SK-N-SH (cell line): ENCODE measurements at regions not wholly inside any gene's neighbourhood (a gene's known extent, or its start where the extent isn't known, plus 50 kb on each side); places are given as distances from the start of the nearest gene placed in this dataset.

Experiments
- CTCF ChIA-PET: fragments of 300-600, 350-600 bp; formaldehyde crosslinking; extraction: SDS; loops from one replicate; lab custom pipeline; 2021; lab: Yijun Ruan, JAX
- POLR2A ChIA-PET: fragments of 350-600 bp; sonication (Branson Sonifier 250); formaldehyde crosslinking; extraction: SDS; loops from one replicate; lab custom pipeline; 2020; ENCODE audit warnings: antibody characterized with exemption, inconsistent platforms; lab: Yijun Ruan, JAX
- DNase-seq: peaks from one replicate; pipeline ENCODE4 v3.0.0; 2012
- H2AFZ ChIP-seq: fragments of 200-600 bp; sonication (generic); 2 replicates; pipeline ENCODE4 v1.8.1; 2016; ENCODE audit warnings: antibody characterized with exemption, mild to moderate bottlenecking, low read depth
- H3F3A ChIP-seq: fragments of 200-600 bp; sonication (generic); replicated peaks from 2 replicates; pipeline ENCODE3; 2016; ENCODE audit warnings: antibody characterized with exemption, mild to moderate bottlenecking; ENCODE audit not compliant: insufficient read depth
- H3K27ac ChIP-seq, 2 experiments: fragments of 200-500 bp in 1 of 2; fragments of 200-600 bp in 1 of 2; sonication (Bioruptor generic) in 1 of 2; sonication (generic), shearing (Covaris generic) in 1 of 2; 2 replicates each; pipeline versions ENCODE4 v1.5.1 to v1.6.1; 2014 to 2016; ENCODE audit warnings: low read depth in 2 of 2, inconsistent platforms in 1 of 2, low read length in 1 of 2, mild to moderate bottlenecking in 1 of 2, mixed read lengths in 1 of 2
- H3K27me3 ChIP-seq: fragments of 200-600 bp; sonication (generic), shearing (Covaris generic); 2 replicates; pipeline ENCODE4 v1.6.1; 2016; ENCODE audit warnings: mixed run types; ENCODE audit not compliant: insufficient read depth
- H3K36me3 ChIP-seq, 2 experiments: fragments of 200-500 bp in 1 of 2; fragments of 200-600 bp in 1 of 2; sonication (Bioruptor generic) in 1 of 2; sonication (generic) in 1 of 2; replicated peaks in 1 of 2; 2 replicates each; pipeline versions ENCODE3 to v1.5.1; 2014 to 2016; ENCODE audit warnings: low read length in 1 of 2, mild to moderate bottlenecking in 1 of 2; ENCODE audit not compliant: insufficient read depth in 2 of 2, control insufficient read depth in 1 of 2
- H3K4me1 ChIP-seq, 2 experiments: fragments of 200-500 bp in 1 of 2; fragments of 200-600 bp in 1 of 2; sonication (Bioruptor generic) in 1 of 2; sonication (generic), shearing (Covaris generic) in 1 of 2; 2 replicates each; pipeline versions ENCODE4 v1.5.1 to v1.6.1; 2014 to 2016; ENCODE audit warnings: low read depth in 1 of 2, low read length in 1 of 2, mixed run types in 1 of 2; ENCODE audit not compliant: insufficient read depth in 2 of 2, control insufficient read depth in 1 of 2
- H3K4me2 ChIP-seq: fragments of 200-600 bp; sonication (generic), shearing (Covaris generic); 2 replicates; pipeline ENCODE4 v1.6.1; 2017; ENCODE audit warnings: mixed run types
- H3K4me3 ChIP-seq, 2 experiments: fragments of 200-500 bp in 1 of 2; fragments of 200-600 bp in 1 of 2; sonication (Bioruptor generic) in 1 of 2; sonication (generic), shearing (Covaris generic) in 1 of 2; 2 replicates each; pipeline versions ENCODE4 v1.5.1 to v1.8.1; 2014 to 2016; ENCODE audit warnings: low read depth in 2 of 2, inconsistent platforms in 1 of 2, low read length in 1 of 2, mild to moderate bottlenecking in 1 of 2, mixed read lengths in 1 of 2, moderate library complexity in 1 of 2
- H3K79me2 ChIP-seq: fragments of 200-600 bp; sonication (generic); 2 replicates; pipeline ENCODE4 v1.8.1; 2017; ENCODE audit warnings: mild to moderate bottlenecking; ENCODE audit not compliant: insufficient read depth
- H3K9ac ChIP-seq: fragments of 200-600 bp; sonication (generic); 2 replicates; pipeline ENCODE4 v1.6.1; 2017; ENCODE audit warnings: mixed run types
- H3K9me2 ChIP-seq: fragments of 200-600 bp; sonication (generic); 2 replicates; pipeline ENCODE4 v1.6.1; 2017; ENCODE audit warnings: mixed run types
- H3K9me3 ChIP-seq: fragments of 200-600 bp; sonication (generic); 2 replicates; pipeline ENCODE4 v1.6.1; 2017; ENCODE audit warnings: mixed run types, mild to moderate bottlenecking, moderate library complexity
- H4K20me1 ChIP-seq: fragments of 200-600 bp; sonication (generic); 2 replicates; pipeline ENCODE4 v1.6.1; 2017; ENCODE audit warnings: mild to moderate bottlenecking, mixed run types; ENCODE audit not compliant: insufficient read depth
- CHD2 ChIP-seq: fragments of 150-350 bp; IDR thresholded peaks from 2 replicates; pipeline ENCODE4 v1.6.1; 2018; ENCODE audit warnings: low read length; ENCODE audit not compliant: partially characterized antibody
- ELF1 ChIP-seq: IDR thresholded peaks from 2 replicates; pipeline ENCODE4 v1.4.0; 2012
- EZH2phosphoT487 ChIP-seq: fragments of 200-600 bp; sonication (generic); IDR thresholded peaks from 2 replicates; pipeline ENCODE4 v1.6.1; 2017; ENCODE audit warnings: low read depth, mixed run types, mild to moderate bottlenecking, antibody characterized with exemption, moderate library complexity, borderline replicate concordance
- GABPA ChIP-seq: IDR thresholded peaks from 2 replicates; pipeline ENCODE4 v1.4.0; 2012; ENCODE audit warnings: low read depth, mild to moderate bottlenecking
- JUND ChIP-seq: IDR thresholded peaks from 2 replicates; pipeline ENCODE4 v1.4.0; 2012
- MAX ChIP-seq: IDR thresholded peaks from 2 replicates; pipeline ENCODE4 v1.4.0; 2012; ENCODE audit warnings: low read depth
- NFIC ChIP-seq: IDR thresholded peaks from 2 replicates; pipeline ENCODE4 v1.4.0; 2012; ENCODE audit warnings: borderline replicate concordance
- PBX3 ChIP-seq: IDR thresholded peaks from 2 replicates; pipeline ENCODE4; 2012
- RAD21 ChIP-seq: IDR thresholded peaks from 2 replicates; pipeline ENCODE4 v1.6.1; 2012; ENCODE audit warnings: mild to moderate bottlenecking, low read length
- REST ChIP-seq: IDR thresholded peaks from 2 replicates; pipeline ENCODE4 v1.6.1; 2012; ENCODE audit warnings: mild to moderate bottlenecking, low read depth, low read length, moderate library complexity
- SIN3A ChIP-seq: IDR thresholded peaks from 2 replicates; pipeline ENCODE4 v1.6.1; 2012; ENCODE audit warnings: low read depth, mild to moderate bottlenecking, low read length, moderate library complexity, borderline replicate concordance
- TEAD4 ChIP-seq: IDR thresholded peaks from 2 replicates; pipeline ENCODE4 v1.4.0; 2012; ENCODE audit warnings: mild to moderate bottlenecking, borderline replicate concordance; ENCODE audit not compliant: insufficient read depth
- USF2 ChIP-seq: fragments of 150-350 bp; IDR thresholded peaks from 2 replicates; pipeline ENCODE4 v1.6.1; 2017; ENCODE audit warnings: antibody characterized with exemption, low read length, low read depth, borderline replicate concordance
- YY1 ChIP-seq: IDR thresholded peaks from 2 replicates; pipeline ENCODE4 v1.4.0; 2012; ENCODE audit warnings: low read depth, mild to moderate bottlenecking
- ZBTB33 ChIP-seq: IDR thresholded peaks from 2 replicates; pipeline ENCODE4 v1.4.0; 2012; ENCODE audit warnings: low read depth, borderline replicate concordance
- WGBS: methylation state at CpG from one replicate; pipeline ENCODE4 v1.1.6; 2017; ENCODE audit warnings: low lambda C conversion rate; 5-methylcytosine and 5-hydroxymethylcytosine counted together

- H3K36me3 ChIP-seq = no peaks in the 10 kb centered on the region
- H2AFZ ChIP-seq = no peak overlapping the region
- no peaks in the 10 kb centered on the region; the same call in 1 of the 2 replicates for H3K27me3 ChIP-seq
- no peak overlapping the region for H3K4me3 ChIP-seq
- no peaks in the 10 kb centered on the region for H4K20me1 ChIP-seq
- WGBS = 4% methylated on average over 3 of the region's 3 CpGs
- H3K9me3 ChIP-seq = no peaks in the 10 kb centered on the region
- no peak for TF ChIP-seq YY1
- TF ChIP-seq REST = no peak
- TF ChIP-seq SIN3A = no peak
- no peak for TF ChIP-seq RAD21
- TF ChIP-seq PBX3 = no peak
- TF ChIP-seq TEAD4 = no peak
- TF ChIP-seq, all 33 proteins: peak for 0
- no peak overlapping the region for H3K9ac ChIP-seq
- no peaks in the 10 kb centered on the region for H3K9me2 ChIP-seq
- H3K4me2 ChIP-seq = no peak overlapping the region
- ChIA-PET POLR2A (no interaction called here), CTCF (no interaction called here)
- no peaks in the 10 kb centered on the region for H3K79me2 ChIP-seq
- no peaks in the 10 kb centered on the region for H3K4me1 ChIP-seq
- no peak for DNase-seq
- no peak overlapping the region for H3K27ac ChIP-seq
- no peaks in the 10 kb centered on the region for H3F3A ChIP-seq
Observed at GRCh38 chr9:18183974-18184373, 290.0 kb upstream of the ADAMTSL1 start.

GRCh38 chr9:18184401-18184800 lies 289.6 kb upstream of the ADAMTSL1 start:
- H3K4me2 ChIP-seq = no peak overlapping the region
- no peak overlapping the region for H3K4me3 ChIP-seq
- POLR2A ChIA-PET = no interaction called here
- H2AFZ ChIP-seq = no peak overlapping the region
- H3K4me1 ChIP-seq = no peaks in the 10 kb centered on the region
- no peaks in the 10 kb centered on the region for H3K79me2 ChIP-seq
- no peaks in the 10 kb centered on the region for H3K36me3 ChIP-seq
- H3K27me3 ChIP-seq = no peaks in the 10 kb centered on the region; the same call in 1 of the 2 replicates
- H3F3A ChIP-seq = no peaks in the 10 kb centered on the region
- 14% methylated on average over 4 of the region's 4 CpGs for WGBS
- no peak overlapping the region for H3K9ac ChIP-seq
- TF ChIP-seq MAX = no peak
- no peak for TF ChIP-seq JUND
- TF ChIP-seq NFIC = no peak
- TF ChIP-seq GABPA = no peak
- no peak for TF ChIP-seq ELF1
- TF ChIP-seq YY1 = no peak
- TF ChIP-seq CHD2 = no peak
- TF ChIP-seq ZBTB33 = no peak
- TF ChIP-seq EZH2phosphoT487 = no peak
- TF ChIP-seq USF2 = no peak
- TF ChIP-seq, all 33 proteins: peak for 0
- CTCF ChIA-PET = no interaction called here
- Histone ChIP-seq H3K27ac (no peak overlapping the region), H3K9me3 (no peaks in the 10 kb centered on the region), H3K9me2 (no peaks in the 10 kb centered on the region), H4K20me1 (no peaks in the 10 kb centered on the region)
- no peak for DNase-seq
